Naive thymus-derived CD8-positive, alpha-beta T cell (primary cell): ENCODE measurements at regions not wholly inside any gene's neighbourhood (a gene's known extent, or its start where the extent isn't known, plus 50 kb on each side); places are given as distances from the start of the nearest gene placed in this dataset.

Source experiments
- ATAC-seq, 2 donors: fragments of 150-1000 bp; cut with Tn5 transposase in 1 of 2; sonication (Bioruptor Pico), chemical (Tn5 transposase) in 1 of 2; 1 replicate in 1 of 2; 2 replicates in 1 of 2; pipeline ENCODE4 v1.10.0; 2021; ENCODE audit warnings: mild to moderate bottlenecking in 2 of 2, moderate library complexity in 2 of 2
- POLR2A ChIA-PET: fragments of 350-600 bp; sonication (Branson Sonifier 250); formaldehyde crosslinking; loops from one replicate; lab custom pipeline; 2021; ENCODE audit warnings: antibody characterized with exemption; lab: Charles Lee
- DNase-seq, 10 donors: peaks; one replicate each; pipeline versions ENCODE4 v3.0.0 to v3.0.0-alpha.2; 2020 to 2022
- H3K27ac Mint-ChIP-seq, 10 donors: one replicate each; pipeline ENCODE4 v1.8.0; 2020 to 2022; ENCODE audit warnings: mild to moderate bottlenecking in 10 of 10, mixed read lengths in 10 of 10, moderate library complexity in 4 of 10, inconsistent platforms in 1 of 10
- H3K27me3 Mint-ChIP-seq, 5 donors: one replicate each; pipeline ENCODE4 v1.8.0; 2021 to 2022; ENCODE audit warnings: mixed read lengths in 5 of 5
- H3K36me3 Mint-ChIP-seq, 3 donors: one replicate each; pipeline ENCODE4 v1.8.0; 2020 to 2022; ENCODE audit warnings: mixed read lengths in 3 of 3, mild to moderate bottlenecking in 2 of 3, inconsistent platforms in 1 of 3
- H3K4me1 Mint-ChIP-seq, 4 donors: one replicate each; pipeline ENCODE4 v1.8.0; 2021 to 2022; ENCODE audit warnings: mixed read lengths in 4 of 4
- H3K4me3 Mint-ChIP-seq, 10 donors: one replicate each; pipeline ENCODE4 v1.8.0; 2020 to 2022; ENCODE audit warnings: mild to moderate bottlenecking in 10 of 10, mixed read lengths in 10 of 10, moderate library complexity in 6 of 10, inconsistent platforms in 1 of 10
- H3K9me3 Mint-ChIP-seq, 9 donors: one replicate each; pipeline ENCODE4 v1.8.0; 2020 to 2022; ENCODE audit warnings: mixed read lengths in 9 of 9, mild to moderate bottlenecking in 3 of 9, inconsistent platforms in 1 of 9, moderate library complexity in 1 of 9

DNA sequence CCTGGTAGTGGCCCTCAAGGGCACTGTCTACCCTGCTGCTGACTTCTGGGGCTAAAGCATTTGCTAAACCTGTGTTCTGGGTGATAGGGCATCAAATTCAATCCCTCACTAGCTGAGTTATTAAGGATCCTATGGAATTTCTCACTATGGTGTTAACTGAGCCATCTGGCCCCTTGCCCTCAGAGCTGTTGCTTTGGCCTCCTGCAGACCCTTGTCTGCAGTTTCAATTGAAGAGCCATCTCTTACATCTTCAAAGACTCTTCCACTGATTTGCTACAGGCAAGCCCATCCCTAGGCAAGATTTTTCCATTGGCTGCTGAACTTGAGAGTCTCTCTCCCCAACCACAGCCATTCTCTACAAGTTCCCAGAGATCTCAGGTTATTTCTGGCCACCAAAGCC, 418.2 kb downstream of the ZNF608 start:
- H3K27ac Mint-ChIP-seq = no peak overlapping the region
- peaks cover 0 to 4% (median 0%) of the 10 kb centered on the region in 3 donors for H3K36me3 Mint-ChIP-seq
- DNase-seq (no peak), ATAC-seq (no peak)
- peaks cover 2 to 9% (median 3%) of the 10 kb centered on the region in 5 donors for H3K27me3 Mint-ChIP-seq
- H3K4me3 Mint-ChIP-seq = no peak overlapping the region
- peaks cover 0 to 9% (median 2%) of the 10 kb centered on the region in 4 donors for H3K4me1 Mint-ChIP-seq
- POLR2A ChIA-PET = no interaction called here
- H3K9me3 Mint-ChIP-seq = peaks cover 0 to 6% (median 0%) of the 10 kb centered on the region in 9 donors

DNA sequence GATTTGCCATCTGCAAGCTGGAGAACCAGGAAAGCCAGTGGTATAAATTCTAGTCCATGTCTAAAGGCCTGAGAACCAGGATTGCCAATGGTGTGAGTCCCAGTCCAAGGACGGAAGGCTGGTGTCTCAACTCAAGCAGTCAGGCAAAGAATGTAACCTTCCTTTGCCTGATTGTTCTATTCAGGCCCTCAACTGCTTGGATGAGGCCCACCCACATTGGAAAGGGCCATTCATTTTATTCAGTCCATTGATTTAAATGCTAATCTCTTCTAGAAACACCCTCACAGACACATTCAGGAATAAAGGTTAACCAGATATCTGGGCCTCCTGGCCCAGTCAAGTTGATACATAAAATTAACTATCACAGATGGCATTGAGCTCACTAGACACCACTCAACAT, 427.8 kb downstream of the ZNF608 start:
- no peak for ATAC-seq

GRCh38 chr5:124317451-124317850, 429.0 kb downstream of the ZNF608 start:
- H3K4me3 Mint-ChIP-seq = no peak overlapping the region
- no peaks in the 10 kb centered on the region for H3K36me3 Mint-ChIP-seq
- H3K4me1 Mint-ChIP-seq = no peaks in the 10 kb centered on the region
- H3K9me3 Mint-ChIP-seq = peaks cover 0 to 4% (median 0%) of the 10 kb centered on the region in 9 donors
- DNase-seq = no peak
- H3K27me3 Mint-ChIP-seq = peaks cover 0 to 2% (median 0%) of the 10 kb centered on the region in 5 donors
- no peak for ATAC-seq
- POLR2A ChIA-PET = no interaction called here
- H3K27ac Mint-ChIP-seq = no peak overlapping the region

More for the DNA sequence above, 427.8 kb downstream of the ZNF608 start:
- Mint-ChIP-seq H3K27ac (no peak overlapping the region), H3K36me3 (no peaks in the 10 kb centered on the region), H3K27me3 (no peaks in the 10 kb centered on the region), H3K9me3 (peaks cover 0 to 4% (median 0%) of the 10 kb centered on the region in 9 donors), H3K4me3 (no peak overlapping the region), H3K4me1 (no peaks in the 10 kb centered on the region)
- POLR2A ChIA-PET = no interaction called here
- DNase-seq = no peak

- Mint-ChIP-seq H3K27me3 (peaks cover 0 to 3% (median 0%) of the 10 kb centered on the region in 5 donors), H3K4me1 (no peaks in the 10 kb centered on the region), H3K9me3 (peaks cover 0 to 2% (median 0%) of the 10 kb centered on the region in 9 donors), H3K36me3 (no peaks in the 10 kb centered on the region), H3K4me3 (no peak overlapping the region), H3K27ac (no peak overlapping the region)
- ATAC-seq (no peak), DNase-seq (no peak)
- POLR2A ChIA-PET = no interaction called here
Measured at GRCh38 chr5:124315741-124316415, 430.6 kb downstream of the ZNF608 start.

- Mint-ChIP-seq H3K27me3 (peaks cover 0 to 3% (median 0%) of the 10 kb centered on the region in 5 donors), H3K36me3 (no peaks in the 10 kb centered on the region), H3K4me1 (no peaks in the 10 kb centered on the region), H3K4me3 (no peak overlapping the region), H3K27ac (no peak overlapping the region), H3K9me3 (no peaks in the 10 kb centered on the region)
- DNase-seq (no peak), ATAC-seq (no peak)
- POLR2A ChIA-PET = no interaction called here
Measured at GRCh38 chr5:124310453-124310852, 436.0 kb downstream of the ZNF608 start.

GRCh38 chr5:124309241-124309980, 437.0 kb downstream of the ZNF608 start:
- DNase-seq = no peak
- Mint-ChIP-seq H3K9me3 (no peaks in the 10 kb centered on the region), H3K4me1 (no peaks in the 10 kb centered on the region), H3K27ac (no peak overlapping the region), H3K4me3 (no peak overlapping the region), H3K27me3 (peaks cover 0 to 3% (median 0%) of the 10 kb centered on the region in 5 donors), H3K36me3 (no peaks in the 10 kb centered on the region)
- no peak for ATAC-seq
- POLR2A ChIA-PET = no interaction called here

DNA sequence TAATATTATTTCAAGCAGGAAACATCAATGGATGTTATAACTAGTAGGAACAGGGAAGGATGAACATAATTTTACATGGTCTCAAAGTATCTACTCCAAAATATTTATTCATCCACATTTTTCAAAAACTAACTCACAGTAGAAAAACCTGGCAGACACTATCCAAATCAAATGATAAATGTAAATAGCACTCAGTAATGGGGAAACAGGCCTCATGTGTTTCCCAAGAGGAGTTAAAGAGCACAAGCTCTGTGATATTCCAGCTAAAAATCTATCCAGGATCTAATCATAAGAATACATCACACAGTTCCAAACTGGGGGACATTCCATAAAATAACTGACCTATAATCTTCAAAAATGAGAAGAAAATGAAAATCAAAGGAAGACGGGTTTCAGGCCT, 443.1 kb downstream of the ZNF608 start:
- Mint-ChIP-seq H3K4me1 (no peaks in the 10 kb centered on the region), H3K9me3 (no peaks in the 10 kb centered on the region), H3K4me3 (no peak overlapping the region), H3K36me3 (no peaks in the 10 kb centered on the region), H3K27ac (no peak overlapping the region), H3K27me3 (no peaks in the 10 kb centered on the region)
- POLR2A ChIA-PET = no interaction called here
- DNase-seq (no peak), ATAC-seq (no peak)

DNA sequence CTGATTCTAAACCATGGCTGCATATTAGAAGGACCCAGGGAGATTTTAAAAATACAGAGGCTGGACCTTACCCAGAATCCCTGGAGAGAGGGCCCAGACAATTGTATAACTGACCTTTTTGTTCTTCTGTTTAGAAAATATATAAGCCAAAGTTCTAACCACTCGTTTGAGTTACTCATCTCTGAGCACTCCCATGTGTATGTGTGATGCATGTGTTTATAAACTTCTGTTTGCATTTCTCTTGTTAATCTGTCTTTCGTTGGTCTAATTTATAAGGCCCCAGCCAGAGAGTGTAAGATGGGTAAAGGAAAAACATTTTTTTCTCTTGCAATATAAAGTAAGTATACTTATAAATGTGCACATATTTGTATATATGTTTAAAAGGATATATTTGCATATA, 443.9 kb downstream of the ZNF608 start:
- ATAC-seq (no peak), DNase-seq (no peak)
- H3K4me1 Mint-ChIP-seq = no peaks in the 10 kb centered on the region
- POLR2A ChIA-PET = no interaction called here
- H3K36me3 Mint-ChIP-seq = no peaks in the 10 kb centered on the region
- no peaks in the 10 kb centered on the region for H3K27me3 Mint-ChIP-seq
- H3K4me3 Mint-ChIP-seq = no peak overlapping the region
- peaks cover 0 to 6% (median 0%) of the 10 kb centered on the region in 9 donors for H3K9me3 Mint-ChIP-seq
- no peak overlapping the region for H3K27ac Mint-ChIP-seq

- Mint-ChIP-seq H3K36me3 (no peaks in the 10 kb centered on the region), H3K4me1 (no peaks in the 10 kb centered on the region), H3K9me3 (peaks cover 0 to 6% (median 0%) of the 10 kb centered on the region in 9 donors), H3K4me3 (no peak overlapping the region), H3K27me3 (no peaks in the 10 kb centered on the region), H3K27ac (no peak overlapping the region)
- ATAC-seq = no peak
- DNase-seq = no peak
- POLR2A ChIA-PET = no interaction called here
Measured at GRCh38 chr5:124301850-124302249, 444.6 kb downstream of the ZNF608 start.

DNA sequence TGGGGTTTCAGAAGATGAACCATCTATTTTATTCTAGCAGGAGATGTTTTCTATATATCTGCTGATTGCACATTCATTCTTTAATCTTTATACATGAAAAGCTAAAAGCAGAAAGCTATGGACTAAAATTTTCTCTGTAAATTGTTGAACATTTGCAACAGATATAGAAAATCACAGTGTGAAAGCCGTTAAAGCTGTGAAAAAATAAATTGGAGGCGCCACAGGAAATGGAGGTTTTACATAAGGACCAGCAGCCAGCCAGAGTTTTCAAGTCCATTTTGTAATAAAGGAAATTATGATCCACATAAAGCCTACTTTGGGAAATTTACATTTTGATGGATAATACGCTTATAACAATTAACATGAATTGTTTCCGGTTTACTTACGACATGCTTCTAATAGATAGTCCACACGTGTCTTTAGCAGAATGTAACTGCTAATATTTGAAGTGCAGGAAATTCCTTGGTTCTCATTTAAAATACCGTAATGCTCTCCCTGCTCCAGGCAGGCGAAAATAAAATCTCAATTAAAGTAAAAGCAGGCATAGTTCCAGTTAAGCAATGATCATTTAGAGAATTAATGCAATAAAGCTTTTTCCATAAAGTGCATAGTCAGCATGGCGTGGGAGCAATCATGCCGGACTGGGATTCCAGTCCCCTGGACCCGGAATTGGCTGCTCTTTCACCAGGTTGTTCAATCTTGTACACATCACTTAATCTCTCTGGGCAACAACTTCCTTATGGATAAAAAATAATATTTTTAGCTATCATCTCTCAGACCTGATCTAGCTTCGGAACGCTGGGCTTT, 445.4 kb downstream of the ZNF608 start:
- POLR2A ChIA-PET = no interaction called here
- H3K36me3 Mint-ChIP-seq = no peaks in the 10 kb centered on the region
- no peaks in the 10 kb centered on the region for H3K27me3 Mint-ChIP-seq
- peaks cover 0 to 6% (median 0%) of the 10 kb centered on the region in 9 donors for H3K9me3 Mint-ChIP-seq
- no peak for DNase-seq
- no peak overlapping the region for H3K27ac Mint-ChIP-seq
- no peak for ATAC-seq
- H3K4me3 Mint-ChIP-seq = no peak overlapping the region
- H3K4me1 Mint-ChIP-seq = no peaks in the 10 kb centered on the region

DNA sequence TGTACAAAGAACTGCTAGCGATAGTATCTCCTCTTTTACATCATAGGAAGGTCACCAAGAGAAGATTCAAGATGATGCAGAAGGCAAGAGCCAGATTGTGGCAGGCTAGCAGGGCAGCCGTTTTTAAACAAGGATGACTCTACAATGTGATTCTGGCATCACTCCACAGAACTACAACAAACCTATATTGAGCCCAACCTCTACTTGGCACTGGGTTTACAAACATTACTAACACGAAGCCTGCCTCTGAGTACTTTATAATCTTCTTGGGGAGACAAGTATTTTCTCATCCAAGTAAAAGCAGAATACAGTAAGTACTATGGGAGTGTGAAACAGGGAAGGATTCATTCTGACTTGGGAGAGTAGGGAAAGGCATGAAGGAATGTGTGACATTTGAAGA, 448.6 kb downstream of the ZNF608 start:
- H3K4me3 Mint-ChIP-seq = no peak overlapping the region
- no peaks in the 10 kb centered on the region for H3K36me3 Mint-ChIP-seq
- no peak overlapping the region for H3K27ac Mint-ChIP-seq
- no peaks in the 10 kb centered on the region for H3K4me1 Mint-ChIP-seq
- peaks cover 0 to 3% (median 0%) of the 10 kb centered on the region in 5 donors for H3K27me3 Mint-ChIP-seq
- DNase-seq (no peak), ATAC-seq (no peak)
- H3K9me3 Mint-ChIP-seq = peaks cover 0 to 17% (median 0%) of the 10 kb centered on the region in 9 donors
- POLR2A ChIA-PET = no interaction called here

GRCh38 chr5:124292322-124292855, 454.1 kb downstream of the ZNF608 start:
- Mint-ChIP-seq H3K27ac (no peak overlapping the region), H3K27me3 (peaks cover 0 to 6% (median 0%) of the 10 kb centered on the region in 5 donors), H3K4me1 (peaks cover 0 to 1% (median 0%) of the 10 kb centered on the region in 4 donors), H3K4me3 (no peak overlapping the region), H3K9me3 (peaks cover 0 to 13% (median 0%) of the 10 kb centered on the region in 9 donors), H3K36me3 (no peaks in the 10 kb centered on the region)
- ATAC-seq (no peak), DNase-seq (no peak)
- POLR2A ChIA-PET = no interaction called here
